ENCODE measurements at regions not wholly inside any gene's neighbourhood (a gene's known extent, or its start where the extent isn't known, plus 50 kb on each side); places are given as distances from the start of the nearest gene placed in this dataset.

DNA sequence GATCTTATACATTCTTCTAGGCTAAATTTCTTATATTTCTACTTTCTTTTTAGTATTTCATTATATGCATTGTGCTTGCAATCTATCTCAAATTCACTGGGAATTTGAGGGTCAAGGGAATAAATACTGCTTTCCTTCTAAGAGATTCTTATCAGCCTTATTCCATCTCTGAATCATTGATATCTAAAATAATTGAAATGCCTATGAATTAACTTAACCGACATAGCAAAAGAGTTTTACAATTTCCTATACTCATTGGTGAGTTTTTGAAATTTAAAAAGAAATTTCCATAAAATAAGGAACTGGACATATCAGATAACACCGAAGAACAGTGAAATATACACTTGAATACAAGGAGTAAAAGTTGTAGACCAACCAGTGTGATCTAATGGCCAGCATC is 373.7 kb downstream of the NAF1 start:
- TF ChIP-seq CTCF (IDR thresholded peaks at IDR 0.05) = no peak
- no peak for TF ChIP-seq ZFX (IDR thresholded peaks at IDR 0.05; ENCODE audit: borderline replicate concordance)

Measured in 22Rv1 (cell line).